ENCODE measurements at regions not wholly inside any gene's neighbourhood (a gene's known extent, or its start where the extent isn't known, plus 50 kb on each side); places are given as distances from the start of the nearest gene placed in this dataset.

GRCh38 chr4:125365731-125366130 is 51.0 kb downstream of the FAT4 start:
- no peak for TF ChIP-seq CTCF (conservative IDR thresholded peaks at IDR 0.05; ENCODE audit: low read depth, low read length)
- H3K4me3 ChIP-seq (ENCODE audit: low read depth, low read length) = no peak overlapping the region
- DNase-seq (ENCODE audit: low read depth) = no peak

- TF ChIP-seq CTCF (conservative IDR thresholded peaks at IDR 0.05; ENCODE audit: low read depth, low read length) = no peak
- H3K4me3 ChIP-seq (ENCODE audit: low read depth, low read length) = no peak overlapping the region
- no peak for DNase-seq (ENCODE audit: low read depth)
Observed at GRCh38 chr4:125368146-125368545, 53.4 kb downstream of the FAT4 start.

GRCh38 chr4:125368671-125369081 is 53.9 kb downstream of the FAT4 start:
- DNase-seq (ENCODE audit: low read depth) = no peak
- TF ChIP-seq CTCF (conservative IDR thresholded peaks at IDR 0.05; ENCODE audit: low read depth, low read length) = no peak
- peak overlapping the region; percentile 44 for H3K4me3 ChIP-seq (ENCODE audit: low read depth, low read length)

GRCh38 chr4:125369098-125369497 is 54.3 kb downstream of the FAT4 start:
- H3K4me3 ChIP-seq (ENCODE audit: low read depth, low read length) = no peak overlapping the region
- DNase-seq (ENCODE audit: low read depth) = no peak
- no peak for TF ChIP-seq CTCF (conservative IDR thresholded peaks at IDR 0.05; ENCODE audit: low read depth, low read length)

- DNase-seq (ENCODE audit: low read depth) = no peak
- no peak for TF ChIP-seq CTCF (conservative IDR thresholded peaks at IDR 0.05; ENCODE audit: low read depth, low read length)
- no peak overlapping the region for H3K4me3 ChIP-seq (ENCODE audit: low read depth, low read length)
Observed at GRCh38 chr4:125370478-125370877, 55.7 kb downstream of the FAT4 start.

- TF ChIP-seq CTCF (conservative IDR thresholded peaks at IDR 0.05; ENCODE audit: low read depth, low read length) = no peak
- no peak for DNase-seq (ENCODE audit: low read depth)
- no peak overlapping the region for H3K4me3 ChIP-seq (ENCODE audit: low read depth, low read length)
Observed at GRCh38 chr4:125382995-125383394, 68.2 kb downstream of the FAT4 start.

- no peak for TF ChIP-seq CTCF (conservative IDR thresholded peaks at IDR 0.05; ENCODE audit: low read depth, low read length)
- DNase-seq (ENCODE audit: low read depth) = no peak
Observed at GRCh38 chr4:125387770-125388169, 73.0 kb downstream of the FAT4 start.

More at GRCh38 chr4:125387770-125388169, 73.0 kb downstream of the FAT4 start:
- no peak overlapping the region for H3K4me3 ChIP-seq (ENCODE audit: low read depth, low read length)
